ENCODE measurements at regions not wholly inside any gene's neighbourhood (a gene's known extent, or its start where the extent isn't known, plus 50 kb on each side); places are given as distances from the start of the nearest gene placed in this dataset.

DNA sequence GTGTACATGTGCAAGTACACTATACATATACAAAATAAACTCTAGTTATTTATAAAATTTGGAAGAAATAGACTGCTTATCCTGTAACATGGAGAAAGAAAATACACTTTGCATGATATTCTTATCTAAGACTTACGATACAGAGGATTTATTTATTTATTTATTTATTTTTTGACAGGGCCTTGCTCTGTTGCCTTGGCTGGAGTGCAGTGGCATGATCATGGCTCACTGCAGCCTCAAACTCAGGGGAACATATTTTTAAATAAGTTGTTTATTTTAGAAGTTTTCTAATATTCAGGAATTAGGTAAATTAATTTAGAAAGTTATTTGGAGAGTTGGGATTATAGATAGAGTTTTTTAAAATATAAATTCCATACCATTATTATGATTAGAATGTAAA lies 116.7 kb downstream of the GPR85 start:
- TF ChIP-seq, protein P1, sequence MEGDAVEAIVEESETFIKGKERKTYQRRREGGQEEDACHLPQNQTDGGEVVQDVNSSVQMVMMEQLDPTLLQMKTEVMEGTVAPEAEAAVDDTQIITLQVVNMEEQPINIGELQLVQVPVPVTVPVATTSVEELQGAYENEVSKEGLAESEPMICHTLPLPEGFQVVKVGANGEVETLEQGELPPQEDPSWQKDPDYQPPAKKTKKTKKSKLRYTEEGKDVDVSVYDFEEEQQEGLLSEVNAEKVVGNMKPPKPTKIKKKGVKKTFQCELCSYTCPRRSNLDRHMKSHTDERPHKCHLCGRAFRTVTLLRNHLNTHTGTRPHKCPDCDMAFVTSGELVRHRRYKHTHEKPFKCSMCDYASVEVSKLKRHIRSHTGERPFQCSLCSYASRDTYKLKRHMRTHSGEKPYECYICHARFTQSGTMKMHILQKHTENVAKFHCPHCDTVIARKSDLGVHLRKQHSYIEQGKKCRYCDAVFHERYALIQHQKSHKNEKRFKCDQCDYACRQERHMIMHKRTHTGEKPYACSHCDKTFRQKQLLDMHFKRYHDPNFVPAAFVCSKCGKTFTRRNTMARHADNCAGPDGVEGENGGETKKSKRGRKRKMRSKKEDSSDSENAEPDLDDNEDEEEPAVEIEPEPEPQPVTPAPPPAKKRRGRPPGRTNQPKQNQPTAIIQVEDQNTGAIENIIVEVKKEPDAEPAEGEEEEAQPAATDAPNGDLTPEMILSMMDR (IDR thresholded peaks at IDR 0.05) = no peak
- TF ChIP-seq POLR2A (IDR thresholded peaks at IDR 0.05) = no peak

All from uterus (tissue), 2 donors.